NCI-H748 treated with DMSO at 0.1 percent for 48 hours (cell line): ENCODE measurements at regions not wholly inside any gene's neighbourhood (a gene's known extent, or its start where the extent isn't known, plus 50 kb on each side); places are given as distances from the start of the nearest gene placed in this dataset.
"Not testable (repeated sequence)": the region's sequence is repeated elsewhere in the genome, so short reads cannot be mapped to it uniquely, and the experiment has no call there.

ENCODE experiments used
- DNase-seq: peaks from one replicate; lab custom pipeline; 2025; lab: John Stamatoyannopoulos, UW

- no peak for DNase-seq
Observed at GRCh38 chr14:105857220-105857825, 330.9 kb downstream of the TMEM121 start.

GRCh38 chr14:105857826-105858675 is 331.7 kb downstream of the TMEM121 start:
- no peak for DNase-seq

- DNase-seq, result no peak
Observed at GRCh38 chr14:105858676-105859025, 332.3 kb downstream of the TMEM121 start.

- DNase-seq, result not testable (repeated sequence)
Observed at GRCh38 chr14:105859073-105859716, 332.8 kb downstream of the TMEM121 start.

GRCh38 chr14:105859717-105860614 is 333.6 kb downstream of the TMEM121 start:
- no peak for DNase-seq

- no peak for DNase-seq
Observed at GRCh38 chr14:105860615-105861580, 334.5 kb downstream of the TMEM121 start.

GRCh38 chr14:105861985-105862465 is 335.6 kb downstream of the TMEM121 start:
- no peak for DNase-seq

GRCh38 chr14:105862581-105863239 is 336.3 kb downstream of the TMEM121 start:
- DNase-seq, result no peak

GRCh38 chr14:105863296-105864108 is 337.1 kb downstream of the TMEM121 start:
- no peak for DNase-seq

GRCh38 chr14:105864116-105864515 is 337.7 kb downstream of the TMEM121 start:
- no peak for DNase-seq

- DNase-seq, result no peak
Observed at GRCh38 chr14:105864651-105865265, 338.4 kb downstream of the TMEM121 start.

GRCh38 chr14:105865266-105865903 is 339.0 kb downstream of the TMEM121 start:
- no peak for DNase-seq

GRCh38 chr14:105865904-105866840 is 339.8 kb downstream of the TMEM121 start:
- DNase-seq, result no peak

- no peak for DNase-seq
Observed at GRCh38 chr14:105866841-105867321, 340.5 kb downstream of the TMEM121 start.

- no peak for DNase-seq
Observed at GRCh38 chr14:105867961-105868599, 341.7 kb downstream of the TMEM121 start.

GRCh38 chr14:105871590-105871989 is 345.2 kb downstream of the TMEM121 start:
- DNase-seq, result no peak
